SU-DHL-6 (cell line): ENCODE measurements at regions not wholly inside any gene's neighbourhood (a gene's known extent, or its start where the extent isn't known, plus 50 kb on each side); places are given as distances from the start of the nearest gene placed in this dataset.

Experiments used
- H2AFZ ChIP-seq: fragments of 200-600 bp; sonication (generic); 2 replicates; pipeline ENCODE4 v1.6.1; 2014; ENCODE audit warnings: low read depth, mild to moderate bottlenecking, moderate library complexity, mixed read lengths, antibody characterized with exemption, low read length; ENCODE audit not compliant: severe bottlenecking
- H3F3A ChIP-seq: fragments of 200-600 bp; shearing (Covaris generic); 2 replicates; pipeline ENCODE4 v1.6.0; 2016; ENCODE audit warnings: antibody characterized with exemption, mild to moderate bottlenecking; ENCODE audit not compliant: insufficient read depth
- H3K27ac ChIP-seq: fragments of 200-600 bp; sonication (generic); 2 replicates; pipeline ENCODE4 v1.5.1; 2016; ENCODE audit warnings: low read depth, mild to moderate bottlenecking, low read length, moderate library complexity, mixed read lengths
- H3K27me3 ChIP-seq: fragments of 200-600 bp; sonication (generic), shearing (Covaris generic); 2 replicates; pipeline ENCODE4 v1.6.0; 2014; ENCODE audit warnings: mild to moderate bottlenecking, low read length
- H3K36me3 ChIP-seq: fragments of 200-600 bp; sonication (generic); 2 replicates; pipeline ENCODE4 v1.6.1; 2014; ENCODE audit warnings: mild to moderate bottlenecking, low read length, mixed read lengths
- H3K4me2 ChIP-seq: fragments of 300-600, 200-600 bp; shearing (Covaris generic), sonication (generic); 2 replicates; pipeline ENCODE4 v1.6.0; 2014; ENCODE audit warnings: low read length, low read depth, mild to moderate bottlenecking; ENCODE audit not compliant: poor library complexity, severe bottlenecking
- H3K4me3 ChIP-seq: fragments of 200-600 bp; sonication (generic); 2 replicates; pipeline ENCODE4 v1.5.1; 2014; ENCODE audit warnings: antibody characterized with exemption, low read length, mild to moderate bottlenecking, mixed read lengths; ENCODE audit not compliant: insufficient read depth, poor library complexity, severe bottlenecking
- H3K79me2 ChIP-seq: fragments of 200-600 bp; sonication (generic); 2 replicates; pipeline ENCODE4 v1.6.1; 2014; ENCODE audit warnings: mild to moderate bottlenecking, low read length, moderate library complexity; ENCODE audit not compliant: insufficient read depth
- H3K9ac ChIP-seq: fragments of 200-600 bp; sonication (generic); 2 replicates; pipeline ENCODE4 v1.7.0; 2014; ENCODE audit warnings: mild to moderate bottlenecking, low read length
- H3K9me2 ChIP-seq: fragments of 200-600 bp; sonication (generic); replicated peaks from 2 replicates; pipeline ENCODE4 v1.6.1; 2014; ENCODE audit warnings: low read length; ENCODE audit not compliant: insufficient read depth
- H3K9me3 ChIP-seq: fragments of 200-600 bp; sonication (generic); 2 replicates; pipeline ENCODE4 v1.6.1; 2014; ENCODE audit warnings: low read length, mixed read lengths; ENCODE audit not compliant: insufficient read depth
- H4K20me1 ChIP-seq: fragments of 200-600 bp; sonication (generic); 2 replicates; pipeline ENCODE4 v1.6.1; 2014; ENCODE audit warnings: low read depth, mild to moderate bottlenecking, antibody characterized with exemption, low read length, moderate library complexity, mixed read lengths
- EZH2phosphoT487 ChIP-seq: fragments of 200-600 bp; sonication (generic), shearing (Covaris generic); conservative IDR thresholded peaks from 2 replicates; pipeline ENCODE4 v1.6.1; 2018; ENCODE audit warnings: mild to moderate bottlenecking, antibody characterized with exemption, low read length, moderate library complexity, mixed read lengths
- TF ChIP-seq, protein P1 (sequence below): fragments of 200-600 bp; sonication (generic); IDR thresholded peaks from one replicate; pipeline ENCODE4 v1.5.1; 2017; ENCODE audit warnings: antibody characterized with exemption, mild to moderate bottlenecking, low read length, moderate library complexity; ENCODE audit not compliant: insufficient read depth, poor library complexity, severe bottlenecking

DNA sequence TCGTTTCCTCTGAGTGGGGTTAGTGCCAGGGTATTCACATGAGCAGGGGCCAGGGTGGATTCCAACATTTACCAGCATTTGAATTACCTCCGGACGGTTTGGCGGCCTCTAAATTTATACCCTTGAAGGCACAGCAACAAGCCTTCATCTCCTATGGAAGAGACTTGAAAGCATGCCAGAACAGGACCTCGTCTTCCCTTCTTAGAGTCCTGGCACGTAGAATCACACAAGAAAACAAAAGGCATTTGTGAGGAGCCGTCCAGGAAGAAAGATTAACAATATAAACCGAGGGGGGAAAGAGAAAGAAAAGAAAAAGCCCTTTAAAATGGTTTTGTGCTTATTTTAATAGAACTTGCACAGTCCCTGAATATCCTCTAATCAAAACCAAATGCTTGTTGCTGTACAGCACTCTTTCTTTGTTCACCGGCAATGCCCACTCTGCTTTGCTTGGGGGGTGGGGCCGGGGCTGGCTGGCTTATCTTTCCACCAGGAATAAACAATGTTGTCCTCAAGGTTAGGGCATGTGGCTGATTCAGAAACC, 575.8 kb upstream of the ZNF462 start:
- TF ChIP-seq, protein P1, sequence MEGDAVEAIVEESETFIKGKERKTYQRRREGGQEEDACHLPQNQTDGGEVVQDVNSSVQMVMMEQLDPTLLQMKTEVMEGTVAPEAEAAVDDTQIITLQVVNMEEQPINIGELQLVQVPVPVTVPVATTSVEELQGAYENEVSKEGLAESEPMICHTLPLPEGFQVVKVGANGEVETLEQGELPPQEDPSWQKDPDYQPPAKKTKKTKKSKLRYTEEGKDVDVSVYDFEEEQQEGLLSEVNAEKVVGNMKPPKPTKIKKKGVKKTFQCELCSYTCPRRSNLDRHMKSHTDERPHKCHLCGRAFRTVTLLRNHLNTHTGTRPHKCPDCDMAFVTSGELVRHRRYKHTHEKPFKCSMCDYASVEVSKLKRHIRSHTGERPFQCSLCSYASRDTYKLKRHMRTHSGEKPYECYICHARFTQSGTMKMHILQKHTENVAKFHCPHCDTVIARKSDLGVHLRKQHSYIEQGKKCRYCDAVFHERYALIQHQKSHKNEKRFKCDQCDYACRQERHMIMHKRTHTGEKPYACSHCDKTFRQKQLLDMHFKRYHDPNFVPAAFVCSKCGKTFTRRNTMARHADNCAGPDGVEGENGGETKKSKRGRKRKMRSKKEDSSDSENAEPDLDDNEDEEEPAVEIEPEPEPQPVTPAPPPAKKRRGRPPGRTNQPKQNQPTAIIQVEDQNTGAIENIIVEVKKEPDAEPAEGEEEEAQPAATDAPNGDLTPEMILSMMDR = no peak
- TF ChIP-seq EZH2phosphoT487 = no peak
- H3F3A ChIP-seq = no peaks in the 10 kb centered on the region
- no peak overlapping the region for H2AFZ ChIP-seq
- H3K36me3 ChIP-seq = no peaks in the 10 kb centered on the region
- H3K4me3 ChIP-seq = no peak overlapping the region
- H3K4me2 ChIP-seq = no peak overlapping the region
- H3K9me3 ChIP-seq = no peaks in the 10 kb centered on the region
- no peaks in the 10 kb centered on the region for H3K79me2 ChIP-seq
- no peaks in the 10 kb centered on the region for H4K20me1 ChIP-seq
- no peak overlapping the region for H3K9ac ChIP-seq
- H3K27ac ChIP-seq = no peak overlapping the region
- H3K27me3 ChIP-seq = no peaks in the 10 kb centered on the region
- H3K9me2 ChIP-seq = no peaks in the 10 kb centered on the region

DNA sequence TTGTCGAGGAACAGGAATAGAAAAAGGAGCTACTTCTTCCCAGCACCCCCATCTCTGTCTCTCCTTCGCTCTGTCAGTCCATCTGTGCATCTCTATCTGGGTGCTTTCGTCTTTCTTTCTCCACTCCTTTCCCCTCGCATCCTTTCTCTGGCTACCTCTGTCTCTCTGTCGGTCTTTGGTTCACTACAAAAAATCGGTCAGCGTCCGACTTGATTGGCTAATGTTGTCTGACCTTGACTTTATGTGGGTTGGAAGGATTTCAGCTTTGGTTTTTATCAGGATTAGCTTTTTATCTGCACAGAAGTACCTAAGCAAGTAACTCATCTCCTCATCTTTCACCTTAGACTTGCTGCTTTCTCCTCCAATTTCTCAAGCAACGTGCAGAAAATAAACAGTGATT, 575.2 kb upstream of the ZNF462 start:
- Histone ChIP-seq H3K9me2 (no peaks in the 10 kb centered on the region), H3F3A (no peaks in the 10 kb centered on the region), H3K36me3 (no peaks in the 10 kb centered on the region), H3K27ac (no peak overlapping the region), H3K79me2 (no peaks in the 10 kb centered on the region), H3K9ac (no peak overlapping the region), H3K9me3 (no peaks in the 10 kb centered on the region), H3K4me2 (no peak overlapping the region), H2AFZ (no peak overlapping the region), H3K27me3 (no peaks in the 10 kb centered on the region), H3K4me3 (no peak overlapping the region), H4K20me1 (no peaks in the 10 kb centered on the region)
- TF ChIP-seq, protein P1 = no peak
- TF ChIP-seq EZH2phosphoT487 = no peak

DNA sequence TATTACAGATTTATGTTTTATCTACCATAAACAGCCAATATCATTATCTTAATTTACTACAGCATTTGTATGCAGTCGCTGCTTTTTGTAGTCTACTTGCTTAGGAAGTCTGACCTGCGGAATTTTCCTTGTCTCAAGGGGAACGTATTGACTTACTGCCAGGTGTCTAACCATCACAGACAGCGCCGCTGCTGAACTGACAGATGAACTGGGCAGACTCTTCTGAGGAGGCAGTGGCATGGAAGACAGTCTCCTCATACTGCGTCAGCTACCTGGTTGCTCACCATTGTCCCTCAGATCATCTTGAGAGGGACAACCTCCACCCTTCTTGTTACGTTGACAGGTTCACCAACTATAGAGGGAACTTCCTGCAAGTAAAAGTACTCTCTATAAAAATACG, 574.3 kb upstream of the ZNF462 start:
- Histone ChIP-seq H3K27me3 (no peaks in the 10 kb centered on the region), H3K9me2 (no peaks in the 10 kb centered on the region), H3K9me3 (no peaks in the 10 kb centered on the region), H3K9ac (no peak overlapping the region), H2AFZ (no peak overlapping the region), H3K27ac (no peak overlapping the region), H3F3A (no peaks in the 10 kb centered on the region), H4K20me1 (no peaks in the 10 kb centered on the region), H3K79me2 (no peaks in the 10 kb centered on the region), H3K36me3 (no peaks in the 10 kb centered on the region), H3K4me3 (no peak overlapping the region), H3K4me2 (no peak overlapping the region)
- TF ChIP-seq, protein P1 = no peak
- TF ChIP-seq EZH2phosphoT487 = no peak
